Small intestine (tissue), 7 donors: ENCODE measurements at regions not wholly inside any gene's neighbourhood (a gene's known extent, or its start where the extent isn't known, plus 50 kb on each side); places are given as distances from the start of the nearest gene placed in this dataset.

Experiments used
- DNase-seq, 2 donors: peaks; one replicate each; pipeline versions ENCODE4 v3.0.0 to v3.0.0-alpha.2; 2013
- FAIRE-seq: peaks from 2 replicates; lab custom pipeline; 2012; peaks lifted over from hg19 to GRCh38; lab: Jason Lieb, UNC
- H3K27ac ChIP-seq, 3 donors: one replicate each; pipeline ENCODE4 v1.5.1; 2013; ENCODE audit warnings: low read length in 2 of 3, mild to moderate bottlenecking in 2 of 3, control low read depth in 1 of 3, inconsistent platforms in 1 of 3, low read depth in 1 of 3, moderate library complexity in 1 of 3
- H3K27me3 ChIP-seq, 3 donors: one replicate each; pipeline ENCODE4 v1.6.1; 2013; ENCODE audit warnings: low read length in 3 of 3, inconsistent platforms in 1 of 3; ENCODE audit not compliant: control insufficient read depth in 3 of 3, insufficient read depth in 3 of 3
- H3K36me3 ChIP-seq, 3 donors: one replicate each; pipeline ENCODE4 v1.6.1; 2013; ENCODE audit warnings: low read length in 3 of 3, inconsistent platforms in 1 of 3, low read depth in 1 of 3, mild to moderate bottlenecking in 1 of 3, moderate library complexity in 1 of 3; ENCODE audit not compliant: control insufficient read depth in 3 of 3, insufficient read depth in 2 of 3
- H3K4me1 ChIP-seq, 3 donors: one replicate each; pipeline ENCODE4 v1.6.1; 2013; ENCODE audit warnings: low read length in 2 of 3, inconsistent platforms in 1 of 3, low read depth in 1 of 3, mild to moderate bottlenecking in 1 of 3, moderate library complexity in 1 of 3; ENCODE audit not compliant: control insufficient read depth in 3 of 3, insufficient read depth in 2 of 3
- H3K4me3 ChIP-seq, 3 donors: one replicate each; pipeline ENCODE4 v1.5.1; 2013; ENCODE audit warnings: low read length in 3 of 3, control low read depth in 1 of 3, inconsistent platforms in 1 of 3, low read depth in 1 of 3, mild to moderate bottlenecking in 1 of 3, moderate library complexity in 1 of 3
- H3K9me3 ChIP-seq, 2 donors: one replicate each; pipeline ENCODE4 v1.6.1; 2013; ENCODE audit warnings: low read depth in 1 of 2, low read length in 1 of 2; ENCODE audit not compliant: control insufficient read depth in 2 of 2, insufficient read depth in 1 of 2
- WGBS, 3 donors: extraction: QIAGEN DNeasy Blood & Tissue Kit; methylation state at CpG; one replicate each; pipeline ENCODE4 v1.1.7; 2013; 5-methylcytosine and 5-hydroxymethylcytosine counted together
- donor health status: healthy with polysubstance abuse.
- donor health status: control.
- donor health status: control.
- donor health status: Bipolar disorder and iron deficiency.
- donor health status: healthy.

- H3K9me3 ChIP-seq, result peaks cover 0 to 4% of the 10 kb centered on the region in 2 donors
- no peaks in the 10 kb centered on the region for H3K36me3 ChIP-seq
- no peak for FAIRE-seq
- 50 to 57% (median 56%) methylated on average over 3 of the region's 3 CpGs for WGBS, 3 donors
- no peak overlapping the region for H3K4me3 ChIP-seq
- DNase-seq, result no peak
- no peaks in the 10 kb centered on the region for H3K4me1 ChIP-seq
- H3K27ac ChIP-seq, result no peak overlapping the region
- no peaks in the 10 kb centered on the region for H3K27me3 ChIP-seq
These were observed 606.3 kb upstream of the CDH11 start for GRCh38 chr16:65728167-65728566.

DNA sequence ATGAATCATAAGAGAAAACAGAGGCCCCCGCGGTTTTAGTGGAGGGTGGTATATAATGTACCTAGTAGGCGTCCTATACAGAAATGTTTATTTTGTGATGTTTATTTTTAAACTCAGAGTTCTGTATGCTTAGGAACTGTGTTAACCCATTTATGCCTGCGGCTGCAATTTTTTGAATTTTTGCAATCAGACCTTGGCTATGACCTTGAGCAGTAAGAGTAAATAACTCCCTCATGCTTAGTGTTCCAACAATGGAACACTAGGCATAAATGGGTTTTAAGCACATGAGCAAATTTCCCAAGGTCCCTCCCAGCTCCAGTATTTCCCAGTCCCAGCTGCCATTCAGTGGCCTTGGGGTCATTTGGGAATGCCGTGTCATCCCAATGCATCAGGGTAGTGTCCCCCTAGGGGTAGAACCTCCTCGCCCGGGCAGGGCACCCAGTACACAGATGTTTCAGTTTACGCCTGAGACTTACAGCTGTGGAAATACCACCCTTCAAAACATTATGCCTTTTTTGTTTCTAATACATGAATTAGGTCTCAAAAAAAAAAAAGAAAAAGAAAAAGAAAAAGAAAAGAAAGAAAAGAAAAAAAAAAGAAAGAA is 605.8 kb upstream of the CDH11 start:
- H3K4me3 ChIP-seq, result no peak overlapping the region
- no peaks in the 10 kb centered on the region for H3K36me3 ChIP-seq
- H3K27me3 ChIP-seq, result no peaks in the 10 kb centered on the region
- H3K4me1 ChIP-seq, result no peaks in the 10 kb centered on the region
- no peak overlapping the region for H3K27ac ChIP-seq
- WGBS, 3 donors, result 66 to 74% (median 71%) methylated on average over 8 of the region's 8 CpGs
- DNase-seq, result no peak
- H3K9me3 ChIP-seq, result peaks cover 0 to 4% of the 10 kb centered on the region in 2 donors
- no peak for FAIRE-seq

GRCh38 chr16:65725156-65725845 is 603.4 kb upstream of the CDH11 start:
- Histone ChIP-seq H3K4me3 (no peak overlapping the region), H3K27ac (no peak overlapping the region), H3K36me3 (no peaks in the 10 kb centered on the region), H3K4me1 (no peaks in the 10 kb centered on the region), H3K9me3 (peaks cover 0 to 2% of the 10 kb centered on the region in 2 donors), H3K27me3 (no peaks in the 10 kb centered on the region)
- 61 to 75% (median 67%) methylated on average over 5 of the region's 5 CpGs for WGBS, 3 donors
- DNase-seq, result no peak
- no peak for FAIRE-seq

GRCh38 chr16:65722429-65722828 is 600.6 kb upstream of the CDH11 start:
- Histone ChIP-seq H3K36me3 (no peaks in the 10 kb centered on the region), H3K4me3 (no peak overlapping the region), H3K9me3 (no peaks in the 10 kb centered on the region), H3K27ac (no peak overlapping the region), H3K4me1 (no peaks in the 10 kb centered on the region), H3K27me3 (no peaks in the 10 kb centered on the region)
- WGBS, 3 donors, result 93 to 95% (median 94%) methylated on average over 7 of the region's 7 CpGs
- DNase-seq (no peak), FAIRE-seq (no peak)

DNA sequence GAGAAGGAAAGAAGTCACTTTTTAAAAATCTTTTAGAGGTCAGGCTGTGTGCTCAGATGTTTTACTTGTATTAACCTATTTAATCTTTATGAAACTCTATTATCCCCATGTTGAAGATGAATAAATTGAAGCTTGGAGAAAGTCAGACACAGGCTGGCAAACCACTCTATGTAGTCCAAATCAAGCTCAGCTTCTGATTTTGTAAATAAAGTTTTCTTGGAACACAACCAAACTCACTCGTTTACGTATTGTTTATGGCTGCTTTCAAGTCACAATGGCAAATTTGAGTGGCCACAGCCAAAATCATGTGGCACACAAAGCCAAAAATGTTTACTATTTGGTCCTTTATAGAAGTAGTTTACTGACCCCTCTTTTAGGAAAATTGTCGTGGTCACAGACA is 596.0 kb upstream of the CDH11 start:
- no peak for FAIRE-seq
- 65 to 77% (median 69%) methylated on average over 3 of the region's 3 CpGs for WGBS, 3 donors
- DNase-seq, result no peak
- Histone ChIP-seq H3K9me3 (no peaks in the 10 kb centered on the region), H3K4me3 (no peak overlapping the region), H3K27me3 (no peaks in the 10 kb centered on the region), H3K36me3 (no peaks in the 10 kb centered on the region), H3K4me1 (no peaks in the 10 kb centered on the region), H3K27ac (no peak overlapping the region)

DNA sequence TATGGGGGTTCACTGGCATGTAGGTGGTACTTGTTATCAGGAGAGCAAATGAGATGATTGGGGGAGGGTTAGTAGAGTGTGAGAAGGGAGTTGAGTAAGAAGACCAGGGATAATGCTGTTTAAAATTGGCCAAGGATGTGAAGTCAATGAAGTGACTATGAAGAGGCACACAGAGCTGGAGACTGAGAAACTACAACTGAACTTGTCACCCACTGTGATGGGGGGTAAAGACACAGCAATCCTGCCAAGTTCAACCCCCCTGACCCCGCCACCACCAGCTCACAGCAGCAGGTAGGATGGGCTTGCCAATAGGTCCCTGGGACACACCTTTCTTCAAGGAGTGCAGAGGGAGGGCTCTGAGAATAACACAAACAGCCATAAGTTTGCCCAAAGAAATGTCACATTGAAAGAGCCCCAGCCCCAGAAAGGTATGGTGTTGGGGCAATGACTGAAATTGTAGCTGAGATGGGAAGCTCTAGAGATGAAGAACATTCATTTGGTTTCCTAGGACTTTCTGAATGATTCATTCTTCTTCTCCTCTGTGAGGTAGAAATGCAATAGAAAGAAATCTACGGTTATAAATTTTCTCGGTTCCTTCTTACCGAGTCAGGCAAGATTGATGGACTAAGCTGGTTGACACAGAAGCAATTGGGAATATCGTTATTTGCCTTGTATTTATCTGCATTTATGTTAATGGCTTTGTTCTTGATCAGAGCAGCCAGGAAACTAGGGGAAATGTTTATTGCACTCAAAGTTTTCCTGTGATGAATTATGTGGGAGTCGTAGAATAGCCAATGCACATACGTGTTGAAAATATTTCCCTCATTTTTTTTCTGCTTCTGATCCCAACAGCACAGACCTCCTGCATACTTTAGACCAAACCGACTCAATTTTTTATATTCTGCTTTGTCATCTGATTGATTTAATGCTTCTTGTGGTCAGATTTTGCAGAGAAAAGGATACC is 595.2 kb upstream of the CDH11 start:
- Histone ChIP-seq H3K4me3 (no peak overlapping the region), H3K9me3 (no peaks in the 10 kb centered on the region), H3K27me3 (no peaks in the 10 kb centered on the region), H3K36me3 (no peaks in the 10 kb centered on the region), H3K4me1 (no peaks in the 10 kb centered on the region), H3K27ac (no peak overlapping the region)
- 45 to 72% (median 67%) methylated on average over 8 of the region's 8 CpGs for WGBS, 3 donors
- FAIRE-seq, result no peak
- no peak for DNase-seq

DNA sequence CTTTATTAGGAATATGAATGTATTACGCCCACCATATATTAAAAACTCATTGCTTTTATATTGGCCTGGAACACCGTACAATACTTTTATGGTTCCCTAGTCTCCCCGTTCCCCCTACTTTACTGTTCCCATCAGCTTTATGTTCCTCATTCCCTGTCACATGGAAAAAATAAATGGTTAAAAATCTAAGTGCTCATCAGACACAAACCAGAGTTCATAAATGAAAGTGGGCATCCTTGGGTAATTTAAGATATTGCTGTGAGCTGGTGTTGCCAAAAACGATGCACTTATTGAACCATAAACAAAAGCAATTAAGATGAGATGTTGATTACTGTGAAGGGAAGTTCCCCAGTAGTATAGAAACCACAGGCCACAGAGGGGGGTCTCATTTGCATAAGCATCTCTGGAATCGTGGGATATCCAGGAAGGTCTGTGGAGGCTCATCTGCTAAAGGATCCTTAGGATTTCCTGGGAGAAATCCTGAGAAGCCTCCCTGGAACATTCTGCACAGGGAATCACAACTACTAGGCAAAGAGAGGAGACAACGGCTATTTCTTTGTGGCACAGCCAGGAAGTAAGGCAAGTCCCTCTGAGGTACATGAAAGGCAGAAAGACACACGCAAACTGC is 591.4 kb upstream of the CDH11 start:
- no peak overlapping the region for H3K27ac ChIP-seq
- H3K4me3 ChIP-seq, result no peak overlapping the region
- no peaks in the 10 kb centered on the region for H3K36me3 ChIP-seq
- H3K9me3 ChIP-seq, result no peaks in the 10 kb centered on the region
- H3K27me3 ChIP-seq, result no peaks in the 10 kb centered on the region
- 47 to 63% (median 62%) methylated on average over 7 of the region's 7 CpGs for WGBS, 3 donors
- H3K4me1 ChIP-seq, result no peaks in the 10 kb centered on the region
- FAIRE-seq (no peak), DNase-seq (no peak)

GRCh38 chr16:65710107-65710506 is 588.2 kb upstream of the CDH11 start:
- Histone ChIP-seq H3K36me3 (no peaks in the 10 kb centered on the region), H3K4me1 (no peaks in the 10 kb centered on the region), H3K4me3 (no peak overlapping the region), H3K27me3 (no peaks in the 10 kb centered on the region), H3K9me3 (no peaks in the 10 kb centered on the region), H3K27ac (no peak overlapping the region)
- 79 to 84% (median 83%) methylated on average over 8 of the region's 8 CpGs for WGBS, 3 donors
- no peak for FAIRE-seq
- DNase-seq, result no peak
